Heart left ventricle (tissue), 16 donors: ENCODE measurements at regions not wholly inside any gene's neighbourhood (a gene's known extent, or its start where the extent isn't known, plus 50 kb on each side); places are given as distances from the start of the nearest gene placed in this dataset.
A peak's percentile ranks its signal among the peaks of the same experiment; 100 is the strongest.

Experiments
- ATAC-seq, 4 donors: fragments of 200-7000 bp; cut with Tn5 transposase; one replicate each; pipeline ENCODE4 v1.9.1; 2020 to 2022; ENCODE audit warnings: moderate library complexity in 4 of 4, mild to moderate bottlenecking in 3 of 4, moderate number of reproducible peaks in 1 of 4
- DNase-seq, 5 donors: peaks; one replicate each; pipeline ENCODE4 v3.0.0-alpha.2; 2020
- H3K27ac ChIP-seq, 12 donors: fragments of 200-600 bp; sonication (generic) in 4 of 12; one replicate each; pipeline versions ENCODE4 v1.5.0 to v1.8.0; 2016 to 2022; ENCODE audit warnings: mild to moderate bottlenecking in 2 of 12
- H3K27me3 ChIP-seq, 9 donors: fragments of 200-600 bp; sonication (generic) in 2 of 9; one replicate each; pipeline versions ENCODE4 v1.5.1 to v1.8.0; 2016 to 2022; ENCODE audit warnings: mild to moderate bottlenecking in 3 of 9
- H3K36me3 ChIP-seq, 9 donors: fragments of 200-600 bp; sonication (generic) in 2 of 9; one replicate each; pipeline versions ENCODE4 v1.5.0 to v1.8.0; 2018 to 2022; ENCODE audit warnings: mild to moderate bottlenecking in 2 of 9
- H3K4me1 ChIP-seq, 12 donors: fragments of 200-600 bp; sonication (generic) in 4 of 12; one replicate each; pipeline versions ENCODE4 v1.5.0 to v1.8.0; 2016 to 2022; ENCODE audit warnings: mild to moderate bottlenecking in 3 of 12
- H3K4me3 ChIP-seq, 12 donors: fragments of 200-600 bp; sonication (generic) in 4 of 12; one replicate each; pipeline versions ENCODE4 v1.5.0 to v1.8.0; 2017 to 2022; ENCODE audit warnings: mild to moderate bottlenecking in 9 of 12, moderate library complexity in 4 of 12
- H3K9me3 ChIP-seq, 12 donors: fragments of 200-600 bp; sonication (generic) in 4 of 12; one replicate each; pipeline versions ENCODE4 v1.5.0 to v1.8.0; 2016 to 2022; ENCODE audit warnings: mild to moderate bottlenecking in 1 of 12
- CTCF ChIP-seq, 12 donors: fragments of 200-600 bp; sonication (generic) in 4 of 12; IDR thresholded peaks; one replicate each; pipeline versions ENCODE4 v1.5.0 to v1.8.0; 2018 to 2022; ENCODE audit warnings: antibody characterized with exemption in 12 of 12, mild to moderate bottlenecking in 5 of 12
- POLR2A ChIP-seq, 2 donors: fragments of 450-650 bp; IDR thresholded peaks; one replicate each; pipeline ENCODE4 v1.6.1; 2017; ENCODE audit warnings: antibody characterized with exemption in 2 of 2, mild to moderate bottlenecking in 2 of 2, moderate library complexity in 2 of 2
- WGBS, 4 donors: extraction: QIAGEN DNeasy Blood & Tissue Kit in 2 of 4; methylation state at CpG; one replicate each; pipeline versions ENCODE4 v1.1.5 to v1.1.7; 2013 to 2018; 5-methylcytosine and 5-hydroxymethylcytosine counted together
- intact Hi-C, 10 donors: fragments of 100-400 bp; cut with DNase I; formaldehyde crosslinking; loops; one replicate each; pipeline versions ENCODE4 v1.11.1 to v1.14.2; 2022
- donor health status: ischemic (EF 13 %, LVEDD 7.1; RV severe dilation, severe dysfunction).
- donor health status: healthy with polysubstance abuse.
- donor health status: DM: no; HTN: yes; CAD: no.
- donor health status: DM: no; HTN: no; CAD: no.
- donor health status: ischemic (EF 25% LVEDD 6.9; RV normal size, moderate dysfunction).
- donor health status: ischemic (EF 25% LVEDD 5.7; RV mildly dilated, moderate dysfunction).
- donor health status: healthy.
- donor health status: DM: yes; HTN: yes; CAD: no.
- donor health status: ischemic (EF 35%, LVEDD 5.7; RV mildly dilated, moderate dysfunction).
- donor health status: nonischemic (EF 11% LVEDD 7.7; RV severe dilation, severe dysfunction).
- donor health status: DM: yes; HTN: yes; CAD: no.
- donor health status: PGD.
- donor health status: ischemic (EF 29% LVEDD 5.4; RV normal size, mild dysfunction).
- donor health status: nonischemic (EF 23%, LVEDD 6.1; RV moderate dilation, normal function).

DNA sequence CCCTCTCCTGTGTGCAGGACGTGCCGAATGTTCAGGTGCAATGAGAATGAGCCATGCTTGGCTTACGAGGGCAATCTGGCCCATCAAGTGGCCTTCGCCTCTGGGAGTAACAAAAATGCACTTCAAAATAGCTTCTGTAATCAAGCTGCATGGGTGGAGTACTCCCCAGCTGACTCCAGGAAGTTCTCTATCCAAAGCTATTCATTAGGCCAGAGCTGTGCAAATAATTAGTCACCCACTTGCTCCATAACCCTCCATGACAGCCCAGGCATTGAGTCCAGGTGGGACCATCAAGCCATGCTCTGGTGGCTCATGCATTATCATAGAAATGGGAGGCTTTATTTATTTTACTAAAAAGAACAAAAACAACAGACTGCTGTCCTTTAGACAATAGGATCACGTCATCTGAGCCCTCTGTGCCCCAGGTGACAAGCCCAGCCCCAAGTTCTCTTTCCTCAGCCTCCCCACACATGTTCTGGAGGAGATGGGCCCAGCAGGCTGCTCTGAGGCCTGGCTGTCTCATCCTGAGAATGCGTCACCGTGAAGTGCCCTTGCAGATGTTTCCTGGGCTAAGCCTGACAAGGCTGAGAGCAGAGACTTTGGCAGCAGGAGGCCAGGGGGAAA lies 244.7 kb downstream of the ETS1 start:
- intact Hi-C loops, result loop anchor here in 3 of 10 donors (5.0 kb wide), 4 partner anchors 50 to 80 kb away; no protein-coding TSS in a partner anchor
- H3K27ac ChIP-seq, result peak overlapping the region; percentile 11 to 89 (median 73)
- WGBS, 4 donors, result 37 to 54% (median 42%) methylated on average over 7 of the region's 7 CpGs

DNA sequence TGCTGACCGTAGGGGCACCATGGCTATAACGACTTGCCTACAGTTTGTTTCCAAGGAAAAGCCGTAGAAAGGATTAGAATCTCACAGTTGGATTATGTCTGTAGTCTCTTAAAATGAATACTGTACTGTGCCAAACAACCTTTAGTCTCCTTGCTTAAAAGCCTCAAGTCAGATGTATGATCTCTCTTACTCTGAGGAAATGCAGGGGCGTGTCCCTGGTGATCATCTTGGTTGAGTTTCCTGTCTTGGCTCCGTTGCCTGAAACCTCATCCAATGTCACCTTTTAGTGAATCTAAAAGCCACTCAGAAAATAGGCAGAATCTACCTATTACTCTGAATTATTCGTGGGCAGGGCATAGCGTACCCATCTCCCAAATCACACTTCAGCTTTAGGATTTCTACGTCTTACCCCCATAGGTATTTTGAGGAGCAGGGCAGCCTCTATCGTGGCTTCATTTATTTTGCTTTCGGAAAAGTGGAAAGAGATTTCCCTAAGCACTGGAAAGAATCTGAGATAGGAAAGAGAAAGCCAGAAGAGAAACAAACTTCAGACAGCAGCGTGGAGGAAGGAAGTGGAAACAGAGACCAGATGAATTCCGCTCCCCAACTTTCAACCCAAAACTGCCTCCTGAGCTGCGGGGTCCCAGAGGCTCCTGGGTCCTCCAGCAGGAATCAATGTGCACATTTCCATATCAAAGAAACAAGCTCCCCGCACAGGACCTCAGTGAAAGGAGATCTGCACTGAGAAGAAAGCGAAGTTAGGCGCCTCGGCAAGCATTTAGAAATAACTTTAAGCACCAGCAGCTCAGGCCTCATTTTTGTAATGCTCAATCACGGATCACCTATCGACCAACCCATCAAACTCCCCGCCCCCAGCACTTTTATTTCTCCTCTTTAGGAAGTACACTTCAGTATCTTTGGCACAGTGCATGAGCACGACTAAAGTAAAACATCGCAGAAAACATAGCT lies 245.8 kb downstream of the ETS1 start:
- H3K27ac ChIP-seq, result peak overlapping the region; percentile 11 to 89 (median 73)
- H3K4me1 ChIP-seq, result peaks cover 0 to 42% (median 21%) of the 10 kb centered on the region in 12 donors
- no peak overlapping the region for H3K4me3 ChIP-seq
- ATAC-seq (peak in 3 of 4 donors; percentile 40 to 50 (median 49)), DNase-seq (peak in 2 of 5 donors; percentile 35 to 53)
- no peaks in the 10 kb centered on the region for H3K27me3 ChIP-seq
- H3K36me3 ChIP-seq, result no peaks in the 10 kb centered on the region
- intact Hi-C loops, result loop anchor here in 3 of 10 donors (5.0 kb wide), 4 partner anchors 49 to 81 kb away; no protein-coding TSS in a partner anchor
- no peaks in the 10 kb centered on the region for H3K9me3 ChIP-seq
- TF ChIP-seq CTCF (IDR thresholded peaks at IDR 0.05) (no peak), POLR2A (IDR thresholded peaks at IDR 0.05) (no peak)
- WGBS, 4 donors, result 65 to 76% (median 70%) methylated on average over 22 of the region's 22 CpGs

More for the DNA sequence above, 244.7 kb downstream of the ETS1 start:
- TF ChIP-seq POLR2A (IDR thresholded peaks at IDR 0.05), result no peak
- no peak for TF ChIP-seq CTCF (IDR thresholded peaks at IDR 0.05)
- Histone ChIP-seq H3K4me1 (peaks cover 0 to 40% (median 21%) of the 10 kb centered on the region in 12 donors), H3K4me3 (no peak overlapping the region), H3K9me3 (no peaks in the 10 kb centered on the region), H3K36me3 (no peaks in the 10 kb centered on the region), H3K27me3 (no peaks in the 10 kb centered on the region)
- ATAC-seq, result peak; percentile 88 to 93 (median 93)
- peak in 4 of 5 donors; percentile 64 to 81 (median 70) for DNase-seq

DNA sequence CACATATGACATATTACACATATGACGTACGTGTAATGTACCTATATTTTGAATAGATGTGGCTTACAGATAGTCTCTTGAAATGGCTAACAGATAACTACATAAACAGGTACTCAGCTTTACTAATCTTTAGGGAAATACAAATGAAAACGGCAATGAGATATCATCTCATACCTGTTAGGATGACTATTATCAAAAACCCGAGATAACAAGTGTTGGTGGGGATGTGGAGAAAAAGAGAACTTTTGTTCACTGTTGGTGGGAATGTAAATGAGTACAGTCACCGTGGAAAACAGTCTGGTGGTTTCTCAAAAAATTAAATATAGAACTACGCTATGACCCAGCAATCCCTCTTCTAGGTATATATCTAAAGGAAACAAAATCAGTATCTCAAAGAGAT lies 247.6 kb downstream of the ETS1 start:
- H3K4me1 ChIP-seq, result peaks cover 0 to 59% (median 32%) of the 10 kb centered on the region in 12 donors
- intact Hi-C loops, result loop anchor here in 5 of 10 donors (5.0 to 10.0 kb wide), 6 partner anchors 47 to 128 kb away; no protein-coding TSS in a partner anchor
- no peak for TF ChIP-seq POLR2A (IDR thresholded peaks at IDR 0.05)
- TF ChIP-seq CTCF (IDR thresholded peaks at IDR 0.05), result no peak
- 91 to 93% (median 92%) methylated on average over 6 of the region's 6 CpGs for WGBS, 4 donors
- DNase-seq (no peak), ATAC-seq (no peak)
- no peak overlapping the region for H3K4me3 ChIP-seq
- H3K27ac ChIP-seq, result peak overlapping the region in 3 of 12 donors; percentile 75 to 85 (median 77)
- no peaks in the 10 kb centered on the region for H3K36me3 ChIP-seq
- H3K9me3 ChIP-seq, result no peaks in the 10 kb centered on the region
- H3K27me3 ChIP-seq, result no peaks in the 10 kb centered on the region
